ENCODE measurements at regions not wholly inside any gene's neighbourhood (a gene's known extent, or its start where the extent isn't known, plus 50 kb on each side); places are given as distances from the start of the nearest gene placed in this dataset.

GRCh38 chr5:52374286-52374685, 413.4 kb upstream of the ITGA1 start:
- no peaks in the 10 kb centered on the region for H3K9me3 ChIP-seq
- H3K27me3 ChIP-seq (ENCODE audit: low read depth) = no peaks in the 10 kb centered on the region
- H3K4me1 ChIP-seq = no peaks in the 10 kb centered on the region
- H3K27ac ChIP-seq = no peak overlapping the region
- H3K36me3 ChIP-seq = no peaks in the 10 kb centered on the region
- intact Hi-C loops (cut with DNase I) = no loop called here
- DNase-seq = no peak
- no peak for ATAC-seq
- no peak for TF ChIP-seq CTCF (IDR thresholded peaks at IDR 0.05)
- no peak overlapping the region for H3K4me3 ChIP-seq

- ATAC-seq (no peak), DNase-seq (no peak)
- H3K27ac ChIP-seq = no peak overlapping the region
- H3K4me1 ChIP-seq = no peaks in the 10 kb centered on the region
- no peaks in the 10 kb centered on the region for H3K36me3 ChIP-seq
- H3K4me3 ChIP-seq = no peak overlapping the region
- TF ChIP-seq CTCF (IDR thresholded peaks at IDR 0.05) = no peak
- intact Hi-C loops (cut with DNase I) = no loop called here
- no peaks in the 10 kb centered on the region for H3K9me3 ChIP-seq
- H3K27me3 ChIP-seq (ENCODE audit: low read depth) = no peaks in the 10 kb centered on the region
Observed at GRCh38 chr5:52375969-52376368, 411.7 kb upstream of the ITGA1 start.

GRCh38 chr5:52376592-52376991, 411.1 kb upstream of the ITGA1 start:
- ATAC-seq (no peak), DNase-seq (no peak)
- H3K4me3 ChIP-seq = no peak overlapping the region
- no peak for TF ChIP-seq CTCF (IDR thresholded peaks at IDR 0.05)
- no peaks in the 10 kb centered on the region for H3K4me1 ChIP-seq
- H3K27ac ChIP-seq = no peak overlapping the region
- H3K9me3 ChIP-seq = no peaks in the 10 kb centered on the region
- no peaks in the 10 kb centered on the region for H3K27me3 ChIP-seq (ENCODE audit: low read depth)
- no peaks in the 10 kb centered on the region for H3K36me3 ChIP-seq
- intact Hi-C loops (cut with DNase I) = no loop called here

- Histone ChIP-seq H3K9me3 (no peaks in the 10 kb centered on the region), H3K27me3 (ENCODE audit: low read depth) (no peaks in the 10 kb centered on the region), H3K36me3 (no peaks in the 10 kb centered on the region), H3K27ac (no peak overlapping the region), H3K4me1 (no peaks in the 10 kb centered on the region), H3K4me3 (no peak overlapping the region)
- no peak for TF ChIP-seq CTCF (IDR thresholded peaks at IDR 0.05)
- no peak for DNase-seq
- intact Hi-C loops (cut with DNase I) = no loop called here
- no peak for ATAC-seq
Observed at GRCh38 chr5:52378237-52378636, 409.5 kb upstream of the ITGA1 start.

GRCh38 chr5:52388349-52388748, 399.4 kb upstream of the ITGA1 start:
- Histone ChIP-seq H3K36me3 (no peaks in the 10 kb centered on the region), H3K27me3 (ENCODE audit: low read depth) (no peaks in the 10 kb centered on the region), H3K4me1 (no peaks in the 10 kb centered on the region), H3K9me3 (no peaks in the 10 kb centered on the region), H3K4me3 (no peak overlapping the region), H3K27ac (no peak overlapping the region)
- intact Hi-C loops (cut with DNase I) = no loop called here
- no peak for DNase-seq
- ATAC-seq = no peak
- no peak for TF ChIP-seq CTCF (IDR thresholded peaks at IDR 0.05)

- Histone ChIP-seq H3K27ac (no peak overlapping the region), H3K9me3 (no peaks in the 10 kb centered on the region), H3K27me3 (ENCODE audit: low read depth) (no peaks in the 10 kb centered on the region), H3K4me1 (no peaks in the 10 kb centered on the region), H3K4me3 (no peak overlapping the region), H3K36me3 (no peaks in the 10 kb centered on the region)
- no peak for TF ChIP-seq CTCF (IDR thresholded peaks at IDR 0.05)
- ATAC-seq (no peak), DNase-seq (no peak)
- intact Hi-C loops (cut with DNase I) = no loop called here
Observed at GRCh38 chr5:52392321-52392720, 395.4 kb upstream of the ITGA1 start.

Data from lower lobe of right lung (tissue), 2 donors.